Daoy (cell line): ENCODE measurements at regions not wholly inside any gene's neighbourhood (a gene's known extent, or its start where the extent isn't known, plus 50 kb on each side); places are given as distances from the start of the nearest gene placed in this dataset.

Experiments used
- DNase-seq: peaks from one replicate; pipeline ENCODE4 v3.0.0-alpha.2; 2015; ENCODE audit warnings: low read depth

GRCh38 chr5:159422361-159422760 is 92.1 kb upstream of the IL12B start:
- no peak for DNase-seq

DNA sequence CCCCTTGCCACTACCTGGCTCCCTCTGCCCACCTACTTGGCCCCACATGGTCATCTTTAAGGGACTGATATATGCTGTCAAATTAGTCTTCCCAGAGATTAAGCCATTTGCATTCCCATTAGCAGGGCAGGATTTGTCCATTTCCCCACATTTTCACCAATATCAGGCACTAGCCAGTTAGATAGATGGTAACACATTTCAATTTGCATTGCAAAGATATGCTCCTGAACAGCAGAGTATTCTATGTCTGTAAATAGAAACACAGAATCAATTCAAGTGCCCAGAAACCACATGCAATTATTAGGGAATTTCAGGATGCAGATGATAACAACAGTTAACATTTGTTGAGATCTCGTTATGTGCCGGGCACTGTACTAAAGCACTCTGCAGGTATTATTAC is 92.6 kb upstream of the IL12B start:
- no peak for DNase-seq

DNA sequence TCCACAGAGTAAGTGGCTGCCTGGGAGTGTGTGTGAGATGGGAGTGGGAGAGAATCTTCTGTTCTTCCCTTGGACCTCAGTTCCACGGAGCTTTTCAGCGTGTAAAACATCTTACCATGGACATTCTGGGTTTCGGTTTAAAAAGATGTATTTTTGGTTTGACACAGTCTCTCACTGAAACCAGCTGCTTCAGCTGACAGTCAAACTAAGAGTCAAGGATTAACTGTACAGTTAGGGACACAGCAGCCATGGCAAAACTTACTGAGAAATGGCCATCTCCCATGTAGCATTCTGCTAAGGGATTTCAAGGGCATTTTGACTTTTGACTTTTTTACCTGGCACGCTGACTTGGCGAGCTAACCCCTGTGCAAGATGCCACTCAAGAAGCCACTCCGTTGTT is 93.8 kb upstream of the IL12B start:
- DNase-seq: no peak

- DNase-seq: no peak
Observed at GRCh38 chr5:159426694-159427093, 96.4 kb upstream of the IL12B start.

- DNase-seq: no peak
Observed at GRCh38 chr5:159427180-159428012, 97.1 kb upstream of the IL12B start.

GRCh38 chr5:159430361-159431012 is 100.2 kb upstream of the IL12B start:
- DNase-seq: no peak

DNA sequence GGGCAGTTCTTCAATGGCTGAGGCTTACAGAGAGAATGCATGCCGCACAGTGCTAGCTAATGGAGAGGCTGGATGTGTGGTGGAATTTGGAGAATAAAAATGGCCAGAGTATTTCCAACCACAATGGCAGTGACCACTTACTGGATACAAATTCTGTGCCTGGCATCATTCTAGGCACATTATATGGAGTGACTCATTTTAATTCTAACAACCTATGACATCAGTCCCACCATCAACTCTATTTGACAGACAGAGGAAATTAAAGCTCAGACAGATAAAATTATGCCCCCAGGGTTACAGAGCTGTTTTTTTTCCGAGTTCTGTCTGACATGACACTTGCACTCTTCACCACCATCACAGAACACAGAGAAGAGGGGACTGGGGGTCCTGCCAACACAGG is 105.6 kb upstream of the IL12B start:
- DNase-seq: no peak

- no peak for DNase-seq
Observed at GRCh38 chr5:159438092-159438491, 107.8 kb upstream of the IL12B start.

DNA sequence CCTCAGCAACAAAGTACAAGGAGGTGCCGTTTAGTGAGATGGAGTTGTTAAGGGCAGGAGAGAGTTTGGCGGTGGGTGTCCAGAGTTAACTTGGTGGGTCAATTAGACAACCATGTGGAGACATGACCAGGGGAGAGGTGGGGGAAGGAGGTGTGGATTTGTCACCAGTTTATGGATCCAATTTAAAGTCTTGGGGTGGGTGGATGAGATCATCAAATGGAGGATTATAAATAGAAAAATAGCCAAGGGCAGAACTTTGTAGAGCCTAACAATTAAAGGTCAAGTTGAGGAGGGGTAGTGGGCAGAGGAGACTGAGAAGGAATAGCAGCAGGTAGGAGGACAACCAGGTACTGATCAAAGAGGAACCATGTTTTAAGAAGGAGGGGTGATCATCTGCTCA is 108.7 kb upstream of the IL12B start:
- DNase-seq: no peak

GRCh38 chr5:159440235-159440634 is 109.9 kb upstream of the IL12B start:
- no peak for DNase-seq

DNA sequence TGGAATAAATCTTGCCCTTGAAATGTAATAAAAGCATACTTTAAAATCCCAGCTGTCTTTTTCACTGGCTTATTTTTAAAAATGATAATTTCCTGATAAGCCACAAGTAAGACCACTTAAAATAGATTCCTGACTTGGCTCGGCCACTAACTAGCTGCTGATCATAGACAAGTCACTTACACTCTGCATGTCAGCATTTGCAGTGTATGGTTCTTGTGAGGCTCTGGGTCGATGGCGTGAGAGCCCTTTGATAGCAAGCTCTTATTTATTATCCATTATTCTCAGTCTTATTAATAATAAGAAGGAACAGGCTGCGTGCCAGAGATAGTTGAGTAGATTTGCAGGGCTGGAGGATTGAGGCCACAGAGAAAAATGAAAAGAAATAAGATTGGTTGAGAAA is 110.7 kb upstream of the IL12B start:
- DNase-seq: no peak

DNA sequence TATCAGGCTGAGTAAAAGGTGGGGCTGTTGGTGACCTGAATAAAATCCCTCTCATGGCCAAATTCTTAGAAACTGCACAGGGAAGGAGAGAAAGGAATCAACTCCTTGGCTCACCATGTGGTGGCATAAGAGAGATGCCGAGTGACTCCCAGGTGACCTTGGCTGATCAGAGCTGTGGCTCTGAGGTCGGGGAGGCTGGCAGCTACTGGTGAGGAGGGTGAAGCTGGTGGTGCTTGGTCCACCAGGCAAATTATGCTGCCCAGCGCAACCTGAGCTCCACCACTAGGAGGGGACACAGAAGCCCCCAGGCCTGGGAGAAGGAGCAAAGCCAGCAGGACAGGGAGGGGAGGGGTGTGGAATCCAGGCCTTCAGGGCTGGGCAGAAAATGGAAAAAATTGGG is 111.2 kb upstream of the IL12B start:
- DNase-seq: peak; percentile 34

GRCh38 chr5:159442206-159442850 is 112.0 kb upstream of the IL12B start:
- DNase-seq: no peak

- DNase-seq: peak; percentile 58
Observed at GRCh38 chr5:159444441-159445082, 114.3 kb upstream of the IL12B start.

DNA sequence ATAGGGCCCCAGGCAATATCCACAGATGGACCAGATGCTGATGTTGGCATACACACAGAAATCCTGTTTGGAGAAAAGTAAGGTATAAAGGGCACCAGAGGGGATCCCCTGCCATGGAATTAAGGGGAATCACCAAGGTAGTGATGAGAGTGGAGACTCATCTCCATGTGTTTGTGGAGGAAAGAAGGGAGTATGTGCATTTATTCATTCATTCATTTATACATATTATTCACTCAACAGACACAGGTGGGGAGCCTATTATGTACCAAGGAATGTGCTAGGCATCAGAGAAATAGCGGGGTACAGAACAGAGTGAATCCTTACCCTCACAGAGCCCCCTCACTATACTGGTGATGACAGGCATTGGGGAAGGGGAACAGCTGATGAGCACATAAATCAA is 116.8 kb upstream of the IL12B start:
- no peak for DNase-seq

GRCh38 chr5:159448841-159449407 is 118.6 kb upstream of the IL12B start:
- peak; percentile 12 for DNase-seq

DNA sequence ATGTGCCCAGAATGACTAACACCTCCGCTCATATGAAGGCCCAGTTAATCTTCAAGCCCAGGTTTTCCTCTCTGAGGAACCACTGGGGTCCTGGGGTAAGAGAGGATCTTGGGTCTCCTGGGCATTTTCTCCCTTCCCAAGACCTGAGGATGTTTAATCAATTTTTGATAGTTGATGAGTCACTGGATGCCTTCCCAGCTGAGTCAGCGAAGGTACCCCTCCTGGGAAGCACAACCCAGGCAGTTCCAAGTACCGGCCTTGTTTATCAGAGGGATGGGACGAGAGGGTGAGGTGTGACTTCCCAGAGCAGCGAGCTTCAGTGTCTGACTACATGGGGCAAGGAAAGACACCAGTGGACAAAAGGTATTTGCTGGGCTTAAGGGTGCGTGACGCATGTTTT is 119.6 kb upstream of the IL12B start:
- DNase-seq: peak; percentile 74

GRCh38 chr5:159450417-159450816 is 120.1 kb upstream of the IL12B start:
- no peak for DNase-seq

DNA sequence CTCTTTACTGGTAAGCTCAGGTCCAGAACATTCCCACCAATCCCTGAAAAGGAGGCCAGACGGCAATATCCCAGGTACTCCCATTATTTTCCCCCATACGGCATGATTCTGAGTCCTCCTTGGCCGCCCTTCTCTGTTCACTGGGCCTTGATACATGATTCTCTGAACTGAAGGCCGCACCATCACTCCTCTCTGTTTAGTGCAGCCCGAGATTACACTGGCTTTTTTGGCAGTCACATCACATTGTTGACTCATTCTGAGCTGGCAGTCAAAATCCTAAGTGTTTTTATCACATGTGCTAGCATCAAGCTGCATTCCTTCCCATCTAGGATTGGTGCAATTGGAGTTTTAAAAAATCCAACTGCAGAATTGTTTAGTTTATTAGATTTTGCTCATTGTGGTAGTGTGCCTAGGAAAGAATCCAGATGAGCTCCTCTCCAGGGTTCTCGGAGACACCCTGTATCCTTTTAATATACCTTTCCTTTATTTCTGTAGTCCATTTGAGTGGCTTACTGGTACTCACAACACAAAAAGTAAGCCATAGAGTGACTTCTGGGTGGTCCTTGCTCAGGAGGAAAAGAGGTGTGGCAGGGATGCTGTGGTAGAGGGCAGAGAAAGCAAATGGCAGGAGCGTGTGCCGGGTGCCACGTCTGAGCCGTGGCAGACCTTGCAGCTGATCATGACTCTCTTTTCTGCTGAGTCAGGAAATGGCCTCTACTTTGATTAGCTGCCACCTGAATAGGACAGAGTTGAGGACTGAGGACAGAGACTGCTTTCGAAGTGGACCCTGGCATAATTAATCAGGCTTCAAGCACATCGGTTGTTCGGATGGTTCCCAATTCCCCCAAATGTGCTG is 121.1 kb upstream of the IL12B start:
- DNase-seq: peak; percentile 91

GRCh38 chr5:159452480-159453167 is 122.3 kb upstream of the IL12B start:
- DNase-seq: no peak

- DNase-seq: no peak
Observed at GRCh38 chr5:159453209-159453608, 122.9 kb upstream of the IL12B start.
